Ovary (tissue), 3 donors: ENCODE measurements at regions not wholly inside any gene's neighbourhood (a gene's known extent, or its start where the extent isn't known, plus 50 kb on each side); places are given as distances from the start of the nearest gene placed in this dataset.

Source experiments
- POLR2A ChIP-seq: fragments of 450-650 bp; IDR thresholded peaks from one replicate; pipeline ENCODE4 v1.6.1; 2017; ENCODE audit warnings: antibody characterized with exemption, mild to moderate bottlenecking, moderate library complexity
- TF ChIP-seq, protein P1 (sequence below), 3 donors: fragments of 450-650 bp in 2 of 3; fragments of 200-600 bp in 1 of 3; IDR thresholded peaks; one replicate each; pipeline versions ENCODE4 v1.5.1 to v1.8.0; 2016 to 2022; ENCODE audit warnings: antibody characterized with exemption in 3 of 3, mild to moderate bottlenecking in 1 of 3
- donor health status: DM: no; HTN: no; CAD: no.

DNA sequence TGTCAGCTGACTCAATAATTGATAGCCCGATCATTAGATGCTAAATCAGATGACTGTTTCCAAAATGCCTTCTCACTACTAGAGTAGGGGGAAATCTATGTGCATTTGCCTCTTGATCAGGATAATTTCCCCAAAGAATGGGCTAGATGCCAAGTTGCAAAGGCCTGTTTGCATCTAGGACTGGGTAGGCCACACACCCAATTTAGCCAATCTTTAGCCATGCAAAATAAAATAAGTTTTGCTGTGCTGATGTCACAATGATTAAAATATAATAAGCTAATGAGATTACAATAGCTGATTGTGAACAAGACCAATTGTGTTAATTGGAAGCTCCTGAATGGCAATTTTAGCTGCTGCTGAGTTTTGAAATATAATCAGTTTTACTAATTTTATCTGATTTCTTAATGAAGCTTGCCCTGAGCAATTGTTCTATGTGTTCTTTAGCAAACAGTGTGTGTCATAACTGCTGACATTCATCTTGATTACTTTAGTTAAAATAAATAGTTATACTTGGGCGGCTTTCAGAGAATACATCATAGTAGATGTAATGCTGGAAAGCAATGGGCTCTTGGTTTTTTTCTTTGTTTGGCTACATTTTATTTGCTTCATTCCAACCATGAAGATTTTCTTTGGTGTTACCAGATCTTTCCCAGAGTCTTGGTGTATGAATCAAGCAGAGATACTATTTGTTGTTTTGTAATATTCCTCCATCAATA lies 973.2 kb upstream of the SLC35B3 start:
- TF ChIP-seq, protein P1, sequence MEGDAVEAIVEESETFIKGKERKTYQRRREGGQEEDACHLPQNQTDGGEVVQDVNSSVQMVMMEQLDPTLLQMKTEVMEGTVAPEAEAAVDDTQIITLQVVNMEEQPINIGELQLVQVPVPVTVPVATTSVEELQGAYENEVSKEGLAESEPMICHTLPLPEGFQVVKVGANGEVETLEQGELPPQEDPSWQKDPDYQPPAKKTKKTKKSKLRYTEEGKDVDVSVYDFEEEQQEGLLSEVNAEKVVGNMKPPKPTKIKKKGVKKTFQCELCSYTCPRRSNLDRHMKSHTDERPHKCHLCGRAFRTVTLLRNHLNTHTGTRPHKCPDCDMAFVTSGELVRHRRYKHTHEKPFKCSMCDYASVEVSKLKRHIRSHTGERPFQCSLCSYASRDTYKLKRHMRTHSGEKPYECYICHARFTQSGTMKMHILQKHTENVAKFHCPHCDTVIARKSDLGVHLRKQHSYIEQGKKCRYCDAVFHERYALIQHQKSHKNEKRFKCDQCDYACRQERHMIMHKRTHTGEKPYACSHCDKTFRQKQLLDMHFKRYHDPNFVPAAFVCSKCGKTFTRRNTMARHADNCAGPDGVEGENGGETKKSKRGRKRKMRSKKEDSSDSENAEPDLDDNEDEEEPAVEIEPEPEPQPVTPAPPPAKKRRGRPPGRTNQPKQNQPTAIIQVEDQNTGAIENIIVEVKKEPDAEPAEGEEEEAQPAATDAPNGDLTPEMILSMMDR (IDR thresholded peaks at IDR 0.05): no peak
- TF ChIP-seq POLR2A: no peak
